IPS-18a (cell line): ENCODE measurements at regions not wholly inside any gene's neighbourhood (a gene's known extent, or its start where the extent isn't known, plus 50 kb on each side); places are given as distances from the start of the nearest gene placed in this dataset.

Source experiments
- H3K27ac ChIP-seq: one replicate; pipeline ENCODE4 v1.5.1; 2013; ENCODE audit warnings: low read length
- H3K27me3 ChIP-seq: one replicate; pipeline ENCODE4 v1.6.1; 2013; ENCODE audit warnings: mild to moderate bottlenecking, low read length; ENCODE audit not compliant: control insufficient read depth, insufficient read depth
- H3K36me3 ChIP-seq: one replicate; pipeline ENCODE4 v1.6.1; 2013; ENCODE audit warnings: low read depth, low read length; ENCODE audit not compliant: control insufficient read depth
- H3K4me1 ChIP-seq: one replicate; pipeline ENCODE4 v1.6.1; 2013; ENCODE audit warnings: low read depth, low read length; ENCODE audit not compliant: control insufficient read depth
- H3K4me3 ChIP-seq: one replicate; pipeline ENCODE4 v1.5.1; 2013; ENCODE audit warnings: low read length
- H3K9ac ChIP-seq: one replicate; pipeline ENCODE4 v1.6.1; 2013; ENCODE audit warnings: mild to moderate bottlenecking, low read length, moderate library complexity
- H3K9me3 ChIP-seq: one replicate; pipeline ENCODE4 v1.6.1; 2013; ENCODE audit warnings: low read depth, low read length; ENCODE audit not compliant: control insufficient read depth

- no peaks in the 10 kb centered on the region for H3K4me1 ChIP-seq
- H3K27me3 ChIP-seq: no peaks in the 10 kb centered on the region
- H3K9ac ChIP-seq: no peak overlapping the region
- no peak overlapping the region for H3K4me3 ChIP-seq
- no peak overlapping the region for H3K27ac ChIP-seq
- no peaks in the 10 kb centered on the region for H3K9me3 ChIP-seq
- H3K36me3 ChIP-seq: no peaks in the 10 kb centered on the region
Observed at GRCh38 chr1:55965981-55966461, 613.3 kb downstream of the PLPP3 start.

DNA sequence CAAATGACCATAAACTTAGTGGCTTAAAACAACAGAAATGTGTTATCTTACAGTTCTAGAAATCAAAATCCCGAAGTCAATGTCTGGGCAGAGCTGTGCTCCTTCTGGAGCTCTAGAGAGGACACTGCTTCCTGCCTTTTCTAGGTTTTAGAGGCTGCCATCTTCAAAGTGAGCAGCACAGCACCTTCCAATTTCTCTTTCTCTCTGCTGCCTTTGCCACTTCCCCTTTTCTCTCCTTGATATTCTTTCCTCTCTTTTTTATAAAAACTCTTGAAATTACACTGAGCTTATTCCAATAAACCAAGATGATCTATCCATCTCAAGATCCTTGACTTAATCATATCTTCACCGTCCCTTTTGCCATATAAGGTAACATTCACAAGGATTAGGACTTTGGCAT lies 616.9 kb downstream of the PLPP3 start:
- H3K9ac ChIP-seq: no peak overlapping the region
- no peaks in the 10 kb centered on the region for H3K27me3 ChIP-seq
- no peaks in the 10 kb centered on the region for H3K36me3 ChIP-seq
- no peak overlapping the region for H3K27ac ChIP-seq
- no peaks in the 10 kb centered on the region for H3K9me3 ChIP-seq
- H3K4me3 ChIP-seq: no peak overlapping the region
- H3K4me1 ChIP-seq: no peaks in the 10 kb centered on the region

DNA sequence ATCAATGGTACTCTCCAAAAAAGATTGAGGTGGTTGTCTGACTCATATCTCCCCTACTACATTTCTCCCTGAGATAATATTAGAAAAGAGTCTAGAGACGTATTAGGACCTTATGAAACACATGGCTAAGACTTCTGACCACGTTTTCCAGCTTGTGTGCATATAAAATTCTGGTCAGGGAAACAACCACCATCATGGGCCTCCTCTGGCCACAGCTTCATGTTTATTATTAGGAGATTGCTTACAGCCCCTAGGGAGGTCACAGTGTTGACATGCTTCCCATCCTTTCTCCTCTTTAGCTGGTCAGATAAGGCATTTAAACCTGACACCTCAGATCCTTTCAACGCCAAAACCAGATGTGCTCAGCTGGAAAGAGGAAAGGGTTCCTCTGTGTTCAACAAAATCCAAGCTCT lies 620.2 kb downstream of the PLPP3 start:
- no peaks in the 10 kb centered on the region for H3K36me3 ChIP-seq
- no peak overlapping the region for H3K9ac ChIP-seq
- no peak overlapping the region for H3K4me3 ChIP-seq
- H3K27me3 ChIP-seq: no peaks in the 10 kb centered on the region
- no peaks in the 10 kb centered on the region for H3K4me1 ChIP-seq
- no peaks in the 10 kb centered on the region for H3K9me3 ChIP-seq
- no peak overlapping the region for H3K27ac ChIP-seq

GRCh38 chr1:55958498-55958897 lies 620.9 kb downstream of the PLPP3 start:
- H3K36me3 ChIP-seq: no peaks in the 10 kb centered on the region
- no peaks in the 10 kb centered on the region for H3K9me3 ChIP-seq
- no peaks in the 10 kb centered on the region for H3K4me1 ChIP-seq
- no peak overlapping the region for H3K27ac ChIP-seq
- no peak overlapping the region for H3K4me3 ChIP-seq
- H3K9ac ChIP-seq: no peak overlapping the region
- H3K27me3 ChIP-seq: no peaks in the 10 kb centered on the region

- H3K27me3 ChIP-seq: no peaks in the 10 kb centered on the region
- no peak overlapping the region for H3K4me3 ChIP-seq
- H3K27ac ChIP-seq: no peak overlapping the region
- H3K9ac ChIP-seq: no peak overlapping the region
- no peaks in the 10 kb centered on the region for H3K4me1 ChIP-seq
- H3K9me3 ChIP-seq: no peaks in the 10 kb centered on the region
- no peaks in the 10 kb centered on the region for H3K36me3 ChIP-seq
Observed at GRCh38 chr1:55957276-55957675, 622.1 kb downstream of the PLPP3 start.

DNA sequence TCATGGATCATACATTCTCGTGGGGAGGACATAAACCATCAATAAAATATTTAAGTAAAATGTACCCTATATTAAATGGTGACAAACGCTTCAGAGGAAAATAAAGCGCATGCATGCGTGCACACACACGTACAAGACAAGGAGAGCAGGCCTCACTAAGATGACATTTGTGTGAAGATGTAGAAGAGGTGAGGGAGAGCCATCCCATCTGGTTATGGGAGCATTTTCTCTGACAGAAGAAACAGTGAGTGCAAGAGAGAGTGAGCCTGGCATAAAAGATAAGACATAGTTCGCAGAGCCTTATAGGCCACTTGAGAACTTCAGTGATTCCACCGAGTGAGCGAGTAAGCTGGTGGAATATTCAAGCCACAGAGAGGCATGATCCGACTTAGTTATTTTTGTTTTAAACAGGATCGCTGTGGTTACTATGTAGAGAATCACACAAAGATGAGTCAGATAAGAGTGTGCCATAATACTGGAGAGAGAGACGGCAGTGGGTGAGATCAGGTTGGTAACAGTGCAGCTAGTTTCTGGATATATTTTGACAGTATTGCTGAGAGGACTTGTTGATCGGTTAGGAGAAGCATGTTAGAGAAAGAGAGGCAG lies 624.2 kb downstream of the PLPP3 start:
- Histone ChIP-seq H3K27me3 (no peaks in the 10 kb centered on the region), H3K9me3 (no peaks in the 10 kb centered on the region), H3K36me3 (no peaks in the 10 kb centered on the region), H3K27ac (no peak overlapping the region), H3K9ac (no peak overlapping the region), H3K4me3 (no peak overlapping the region), H3K4me1 (no peaks in the 10 kb centered on the region)

GRCh38 chr1:55951291-55951690 lies 628.1 kb downstream of the PLPP3 start:
- no peak overlapping the region for H3K27ac ChIP-seq
- no peak overlapping the region for H3K4me3 ChIP-seq
- no peaks in the 10 kb centered on the region for H3K4me1 ChIP-seq
- H3K9me3 ChIP-seq: no peaks in the 10 kb centered on the region
- no peaks in the 10 kb centered on the region for H3K36me3 ChIP-seq
- H3K9ac ChIP-seq: no peak overlapping the region
- no peaks in the 10 kb centered on the region for H3K27me3 ChIP-seq

- no peak overlapping the region for H3K9ac ChIP-seq
- H3K36me3 ChIP-seq: no peaks in the 10 kb centered on the region
- H3K4me3 ChIP-seq: no peak overlapping the region
- no peaks in the 10 kb centered on the region for H3K9me3 ChIP-seq
- no peaks in the 10 kb centered on the region for H3K4me1 ChIP-seq
- H3K27me3 ChIP-seq: no peaks in the 10 kb centered on the region
- H3K27ac ChIP-seq: no peak overlapping the region
Observed at GRCh38 chr1:55947446-55947845, 631.9 kb downstream of the PLPP3 start.

DNA sequence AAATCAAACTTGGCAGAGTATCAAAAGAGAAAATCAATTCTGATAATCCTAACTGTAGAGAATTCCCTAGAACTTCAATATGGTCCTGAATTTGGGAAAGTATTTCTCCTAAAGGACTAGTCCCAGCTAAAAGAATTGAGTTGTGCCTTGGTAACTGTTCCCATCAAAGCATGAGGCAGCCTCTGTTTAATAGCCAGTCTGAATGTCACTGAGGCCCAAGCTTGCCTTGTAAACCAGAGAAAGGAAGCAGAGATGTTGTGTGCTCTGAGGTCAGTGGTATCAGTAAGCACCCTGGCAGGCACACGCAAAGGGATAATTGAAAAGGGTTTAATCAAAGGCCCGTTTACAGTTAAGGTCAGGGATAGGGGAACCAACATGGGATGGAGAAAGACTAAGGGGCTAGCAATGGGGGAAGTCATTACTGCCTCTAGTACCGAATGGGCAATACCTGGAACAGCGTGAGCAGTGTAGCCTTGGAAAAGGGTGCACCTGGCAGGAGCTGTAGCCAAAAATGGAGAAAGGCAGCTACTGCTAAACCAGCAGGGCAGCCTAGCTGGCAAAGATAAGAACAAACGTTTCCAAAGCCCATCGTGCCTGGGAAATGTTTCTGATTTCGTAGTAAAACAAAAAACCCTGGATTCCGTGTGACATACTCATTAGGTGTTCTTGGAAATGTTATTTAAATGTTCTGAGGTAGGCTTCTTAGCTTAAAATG lies 635.5 kb downstream of the PLPP3 start:
- H3K36me3 ChIP-seq: no peaks in the 10 kb centered on the region
- H3K9ac ChIP-seq: no peak overlapping the region
- no peaks in the 10 kb centered on the region for H3K9me3 ChIP-seq
- H3K27me3 ChIP-seq: no peaks in the 10 kb centered on the region
- H3K27ac ChIP-seq: no peak overlapping the region
- no peak overlapping the region for H3K4me3 ChIP-seq
- no peaks in the 10 kb centered on the region for H3K4me1 ChIP-seq

DNA sequence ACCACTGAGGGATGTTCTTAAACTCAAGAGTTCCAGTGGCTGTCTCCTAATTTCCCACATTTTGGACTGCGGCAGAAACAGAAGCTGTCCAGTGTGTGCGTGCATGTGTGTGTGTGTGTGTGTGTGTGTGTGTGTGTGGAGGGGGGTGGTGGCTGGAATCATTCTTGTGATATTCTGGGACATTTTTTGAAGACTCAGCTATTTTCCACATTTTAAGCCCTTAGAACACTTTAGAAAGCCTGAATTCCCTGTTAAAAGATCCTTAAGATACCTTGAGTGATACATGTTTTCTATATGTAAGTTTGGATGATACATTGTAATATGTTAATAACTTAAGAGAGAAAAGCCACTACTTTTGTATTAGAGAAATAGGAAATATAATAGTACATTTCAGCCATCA lies 636.4 kb downstream of the PLPP3 start:
- Histone ChIP-seq H3K4me1 (no peaks in the 10 kb centered on the region), H3K4me3 (no peak overlapping the region), H3K9ac (no peak overlapping the region), H3K27me3 (no peaks in the 10 kb centered on the region), H3K36me3 (no peaks in the 10 kb centered on the region), H3K27ac (no peak overlapping the region), H3K9me3 (no peaks in the 10 kb centered on the region)

GRCh38 chr1:55939866-55940265 lies 639.5 kb downstream of the PLPP3 start:
- Histone ChIP-seq H3K4me1 (no peaks in the 10 kb centered on the region), H3K27me3 (no peaks in the 10 kb centered on the region), H3K9me3 (no peaks in the 10 kb centered on the region), H3K4me3 (no peak overlapping the region), H3K36me3 (no peaks in the 10 kb centered on the region), H3K27ac (no peak overlapping the region), H3K9ac (no peak overlapping the region)

DNA sequence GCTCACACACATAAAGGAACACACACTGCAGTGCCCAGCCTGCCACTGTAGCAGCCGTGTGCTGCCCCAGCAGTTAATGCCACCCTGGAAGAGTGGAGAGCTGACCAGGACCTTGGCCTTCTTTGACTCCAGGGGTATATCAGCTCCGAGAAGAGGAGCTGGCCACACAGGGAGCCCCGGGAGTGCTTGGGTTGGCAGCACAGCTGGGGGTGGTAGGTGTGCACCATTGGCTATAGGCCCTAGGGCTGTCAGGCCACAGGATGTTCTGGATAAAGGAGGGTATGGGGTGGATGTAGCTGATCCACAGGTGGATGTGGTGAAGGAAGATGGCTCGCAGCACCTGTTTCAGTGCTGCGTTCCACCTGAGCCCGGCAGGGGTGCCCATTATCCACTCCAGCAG lies 640.5 kb downstream of the PLPP3 start:
- Histone ChIP-seq H3K9me3 (no peaks in the 10 kb centered on the region), H3K9ac (no peak overlapping the region), H3K4me3 (no peak overlapping the region), H3K36me3 (no peaks in the 10 kb centered on the region), H3K27ac (no peak overlapping the region), H3K27me3 (no peaks in the 10 kb centered on the region), H3K4me1 (no peaks in the 10 kb centered on the region)
